ENCODE measurements at regions not wholly inside any gene's neighbourhood (a gene's known extent, or its start where the extent isn't known, plus 50 kb on each side); places are given as distances from the start of the nearest gene placed in this dataset.
A peak's percentile ranks its signal among the peaks of the same experiment; 100 is the strongest.

DNA sequence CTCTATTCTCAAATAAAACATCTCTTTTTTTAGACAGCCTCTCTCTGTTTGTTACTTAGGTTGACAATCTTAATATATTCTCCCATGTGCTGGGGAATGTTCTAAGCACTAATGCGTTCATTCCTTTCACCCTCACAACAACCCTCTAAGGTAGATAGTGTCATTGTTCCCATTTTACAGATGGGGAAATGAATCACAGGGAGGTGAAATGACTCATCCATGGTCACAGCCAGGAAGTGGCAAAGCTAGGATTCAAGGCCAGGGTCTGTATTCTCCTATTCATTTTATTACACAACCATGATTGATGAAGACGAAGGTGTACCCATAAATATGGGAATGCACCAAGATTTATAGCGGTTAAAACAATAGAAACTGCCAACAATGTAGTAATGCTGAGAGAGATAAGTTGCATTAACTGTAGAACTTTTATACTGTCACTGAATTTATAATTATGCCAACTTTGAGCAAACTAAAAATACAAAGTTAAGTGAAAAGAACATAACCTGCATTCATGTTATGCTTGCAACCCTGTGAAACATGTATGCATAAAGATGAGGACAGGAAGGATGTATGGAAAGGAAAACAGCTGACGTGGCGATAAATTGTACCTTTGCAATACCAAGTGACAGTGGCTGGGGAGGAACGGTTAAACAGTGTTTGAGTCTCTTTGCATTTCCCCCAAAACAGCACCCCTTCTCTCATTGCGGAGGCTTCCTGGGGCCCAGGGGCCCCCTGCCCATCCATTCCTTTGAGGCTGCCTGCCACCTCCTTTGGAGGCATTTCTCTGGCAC is 257.7 kb upstream of the AGAP1 start:
- no peak for TF ChIP-seq CTCF (IDR thresholded peaks at IDR 0.05)
- intact Hi-C loops (cut with DNase I), result no loop called here
- Histone ChIP-seq H3K4me3 (no peak overlapping the region), H3K9me3 (no peaks in the 10 kb centered on the region), H3K27me3 (ENCODE audit: insufficient read depth in 3 of 3, low read length in 2 of 3) (peaks cover 0 to 6% (median 0%) of the 10 kb centered on the region in 3 donors), H3K27ac (no peak overlapping the region), H3K36me3 (ENCODE audit: insufficient read depth in 1 of 2, low read depth in 1 of 2) (no peaks in the 10 kb centered on the region), H3K4me1 (no peaks in the 10 kb centered on the region)
- no peak for ATAC-seq
- DNase-seq, result no peak
- WGBS, 3 donors, result 68 to 78% (median 74%) methylated on average over 7 of the region's 7 CpGs

- H3K4me3 ChIP-seq, result no peak overlapping the region
- TF ChIP-seq CTCF (IDR thresholded peaks at IDR 0.05), result no peak
- ATAC-seq (peak in 3 of 4 donors; percentile 25 to 55 (median 42)), DNase-seq (peak; percentile 26 to 59)
- H3K36me3 ChIP-seq (ENCODE audit: insufficient read depth in 1 of 2, low read depth in 1 of 2), result no peaks in the 10 kb centered on the region
- intact Hi-C loops (cut with DNase I), result no loop called here
- H3K9me3 ChIP-seq, result no peaks in the 10 kb centered on the region
- peaks cover 0 to 6% (median 0%) of the 10 kb centered on the region in 3 donors for H3K27me3 ChIP-seq (ENCODE audit: insufficient read depth in 3 of 3, low read length in 2 of 3)
- WGBS, 3 donors, result 7 to 16% (median 8%) methylated on average over 3 of the region's 3 CpGs
- no peak overlapping the region for H3K27ac ChIP-seq
- H3K4me1 ChIP-seq, result no peaks in the 10 kb centered on the region
These were observed 255.3 kb upstream of the AGAP1 start for GRCh38 chr2:235238537-235238936.

DNA sequence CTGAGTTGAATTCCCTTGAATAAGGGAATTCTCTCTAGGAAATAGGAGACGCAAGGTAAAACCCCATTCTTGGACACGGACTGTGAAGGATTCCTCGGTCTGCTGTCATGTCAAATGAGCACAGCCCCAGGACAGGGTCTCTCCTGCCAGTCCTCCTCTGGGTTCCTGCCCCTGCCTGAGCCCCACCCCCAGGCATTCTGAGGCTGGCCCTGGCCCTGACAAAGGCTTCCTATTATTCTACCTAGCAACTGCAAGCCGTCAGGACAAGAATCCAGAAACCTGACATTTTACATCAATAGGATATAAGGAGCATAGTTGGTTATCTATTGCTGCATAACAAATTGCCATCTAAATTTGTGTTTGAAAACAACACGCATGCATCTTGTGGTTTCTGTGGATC is 253.3 kb upstream of the AGAP1 start:
- Histone ChIP-seq H3K36me3 (ENCODE audit: insufficient read depth in 1 of 2, low read depth in 1 of 2) (no peaks in the 10 kb centered on the region), H3K4me3 (no peak overlapping the region), H3K9me3 (no peaks in the 10 kb centered on the region), H3K27ac (no peak overlapping the region), H3K27me3 (ENCODE audit: insufficient read depth in 3 of 3, low read length in 2 of 3) (peaks cover 0 to 6% (median 0%) of the 10 kb centered on the region in 3 donors), H3K4me1 (no peaks in the 10 kb centered on the region)
- DNase-seq (no peak), ATAC-seq (no peak)
- intact Hi-C loops (cut with DNase I), result no loop called here
- WGBS, 3 donors, result 78 to 92% (median 84%) methylated on average over 5 of the region's 5 CpGs
- no peak for TF ChIP-seq CTCF (IDR thresholded peaks at IDR 0.05)

DNA sequence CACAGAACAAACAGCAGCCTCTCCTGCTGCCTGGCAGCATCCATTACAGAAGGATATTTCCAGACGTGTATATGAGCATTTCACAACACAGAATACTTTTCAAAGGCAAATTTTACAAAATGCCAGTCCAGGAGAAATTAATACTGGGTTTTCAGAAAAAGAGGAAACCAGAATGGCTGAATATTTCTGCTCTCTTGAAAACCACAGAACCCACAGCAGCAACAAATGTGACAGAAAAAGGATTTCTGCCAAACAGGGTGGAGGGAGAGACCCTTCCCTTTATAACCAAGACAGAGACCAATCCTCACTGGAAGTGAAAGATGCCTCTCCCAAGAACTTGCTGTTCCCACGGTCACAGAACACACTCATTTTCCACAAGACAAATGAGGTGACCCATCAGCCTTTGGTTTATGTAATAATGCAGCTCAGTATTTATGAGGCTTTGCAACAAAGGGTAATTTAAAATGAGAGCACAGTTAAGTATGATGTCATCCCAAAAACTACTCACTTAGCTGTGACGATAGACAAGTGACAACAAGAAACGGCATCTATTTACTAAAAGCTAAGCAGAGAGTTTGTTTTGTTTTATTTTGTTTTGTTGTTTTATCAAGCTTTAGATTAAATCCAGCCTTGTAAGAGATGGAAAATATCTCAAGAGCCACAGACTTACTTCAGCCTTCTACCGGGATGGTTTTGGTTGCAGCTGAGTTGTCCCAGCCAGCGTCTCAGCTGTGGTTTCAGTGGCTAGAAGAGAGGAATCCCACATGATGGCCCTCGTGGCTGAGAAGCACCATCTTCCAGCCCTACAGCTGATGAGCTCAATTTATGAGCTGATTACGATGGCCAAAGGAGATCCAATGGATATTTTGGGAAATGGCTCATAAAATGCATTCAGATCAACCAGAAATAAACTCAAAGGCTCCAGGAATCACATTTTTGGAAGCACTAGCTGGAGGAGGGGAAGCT is 249.3 kb upstream of the AGAP1 start:
- H3K27ac ChIP-seq, result no peak overlapping the region
- no peak for TF ChIP-seq CTCF (IDR thresholded peaks at IDR 0.05)
- peaks cover 0 to 6% (median 3%) of the 10 kb centered on the region in 3 donors for H3K27me3 ChIP-seq (ENCODE audit: insufficient read depth in 3 of 3, low read length in 2 of 3)
- no peaks in the 10 kb centered on the region for H3K4me1 ChIP-seq
- no peak overlapping the region for H3K4me3 ChIP-seq
- intact Hi-C loops (cut with DNase I), result no loop called here
- no peak for DNase-seq
- H3K9me3 ChIP-seq, result no peaks in the 10 kb centered on the region
- H3K36me3 ChIP-seq (ENCODE audit: insufficient read depth in 1 of 2, low read depth in 1 of 2), result no peaks in the 10 kb centered on the region
- WGBS, 3 donors, result 31 to 54% (median 39%) methylated on average over 8 of the region's 8 CpGs
- no peak for ATAC-seq
